H9 (cell line): ENCODE measurements at regions not wholly inside any gene's neighbourhood (a gene's known extent, or its start where the extent isn't known, plus 50 kb on each side); places are given as distances from the start of the nearest gene placed in this dataset.

Experiments
- DNase-seq: peaks from one replicate; pipeline ENCODE4 v3.0.0-alpha.2; 2017
- H2AFZ ChIP-seq: one replicate; pipeline ENCODE4 v1.6.1; 2013; ENCODE audit warnings: mild to moderate bottlenecking, low read length, control low read depth, moderate library complexity
- H2AK5ac ChIP-seq: 2 replicates; pipeline ENCODE4 v1.6.1; 2013; ENCODE audit warnings: low read length, control low read depth, mixed read lengths; ENCODE audit not compliant: insufficient read length
- H2BK120ac ChIP-seq: one replicate; pipeline ENCODE4 v1.6.1; 2013; ENCODE audit warnings: low read depth, mild to moderate bottlenecking, low read length, control low read depth, inconsistent platforms; ENCODE audit not compliant: poor library complexity, severe bottlenecking
- H2BK12ac ChIP-seq: 2 replicates; pipeline ENCODE4 v1.6.1; 2013; ENCODE audit warnings: low read length, control low read depth, mixed read lengths, low read depth; ENCODE audit not compliant: insufficient read length
- H2BK15ac ChIP-seq: 2 replicates; pipeline ENCODE4 v1.6.1; 2013; ENCODE audit warnings: low read depth, low read length, control low read depth
- H2BK20ac ChIP-seq: one replicate; pipeline ENCODE4 v1.6.1; 2013; ENCODE audit warnings: low read depth, mild to moderate bottlenecking, low read length, control low read depth, inconsistent platforms; ENCODE audit not compliant: poor library complexity, severe bottlenecking
- H2BK5ac ChIP-seq: 2 replicates; pipeline ENCODE4 v1.6.1; 2013; ENCODE audit warnings: low read length, control low read depth, mixed read lengths; ENCODE audit not compliant: insufficient read length
- H3K14ac ChIP-seq: 2 replicates; pipeline ENCODE4 v1.6.1; 2013; ENCODE audit warnings: low read length, control low read depth; ENCODE audit not compliant: insufficient read depth
- H3K18ac ChIP-seq: 2 replicates; pipeline ENCODE4 v1.6.1; 2013; ENCODE audit warnings: low read depth, mild to moderate bottlenecking, mixed read lengths, low read length, control low read depth; ENCODE audit not compliant: insufficient read length
- H3K23ac ChIP-seq: 2 replicates; pipeline ENCODE4 v1.6.1; 2013; ENCODE audit warnings: low read length, control low read depth, mixed read lengths, low read depth; ENCODE audit not compliant: insufficient read length
- H3K23me2 ChIP-seq: 2 replicates; pipeline ENCODE4 v1.6.1; 2013; ENCODE audit warnings: low read depth, mild to moderate bottlenecking, mixed read lengths, low read length, control low read depth; ENCODE audit not compliant: insufficient read length, poor library complexity, severe bottlenecking
- H3K27ac ChIP-seq: 2 replicates; pipeline ENCODE4 v1.5.1; 2013; ENCODE audit warnings: low read length, control low read depth, mixed read lengths, low read depth; ENCODE audit not compliant: insufficient read length
- H3K27me3 ChIP-seq: 2 replicates; pipeline ENCODE4 v1.6.1; 2013; ENCODE audit warnings: low read length, control low read depth, inconsistent platforms; ENCODE audit not compliant: insufficient read depth
- H3K4ac ChIP-seq: 2 replicates; pipeline ENCODE4 v1.6.1; 2013; ENCODE audit warnings: low read depth, mild to moderate bottlenecking, control low read depth, inconsistent platforms, low read length, moderate library complexity
- H3K4me1 ChIP-seq: 2 replicates; pipeline ENCODE4 v1.6.1; 2013; ENCODE audit warnings: low read length, control low read depth, inconsistent platforms; ENCODE audit not compliant: insufficient read depth
- H3K4me2 ChIP-seq: 2 replicates; pipeline ENCODE4 v1.6.1; 2013; ENCODE audit warnings: low read length, control low read depth, mixed read lengths; ENCODE audit not compliant: insufficient read length, insufficient read depth
- H3K56ac ChIP-seq: 2 replicates; pipeline ENCODE4 v1.6.1; 2013; ENCODE audit warnings: low read depth, mild to moderate bottlenecking, mixed read lengths, low read length, control low read depth; ENCODE audit not compliant: insufficient read length
- H3K79me1 ChIP-seq: 2 replicates; pipeline ENCODE4 v1.6.1; 2013; ENCODE audit warnings: low read depth, mild to moderate bottlenecking, moderate library complexity, low read length, control low read depth, inconsistent platforms; ENCODE audit not compliant: insufficient read depth, poor library complexity, severe bottlenecking
- H3K79me2 ChIP-seq: 2 replicates; pipeline ENCODE4 v1.6.1; 2013; ENCODE audit warnings: low read length, control low read depth, inconsistent platforms; ENCODE audit not compliant: insufficient read depth
- H3K9ac ChIP-seq: 2 replicates; pipeline ENCODE4 v1.6.1; 2013; ENCODE audit warnings: low read length, control low read depth, mixed read lengths; ENCODE audit not compliant: insufficient read length; ENCODE audit errors: extremely low read depth
- H3K9me3 ChIP-seq: one replicate; pipeline ENCODE4 v1.6.1; 2013; ENCODE audit warnings: low read depth, low read length, inconsistent platforms; ENCODE audit not compliant: control insufficient read depth
- H3T11ph ChIP-seq: one replicate; pipeline ENCODE4 v1.6.1; 2013; ENCODE audit warnings: mild to moderate bottlenecking, low read length, control low read depth, inconsistent platforms
- H4K20me1 ChIP-seq: one replicate; pipeline ENCODE4 v1.6.1; 2013; ENCODE audit not compliant: control insufficient read depth, insufficient read length, insufficient read depth
- H4K5ac ChIP-seq: 2 replicates; pipeline ENCODE4 v1.6.1; 2013; ENCODE audit warnings: low read depth, mild to moderate bottlenecking, mixed read lengths, low read length, control low read depth; ENCODE audit not compliant: insufficient read length
- H4K8ac ChIP-seq: replicated peaks from 2 replicates; pipeline ENCODE4 v1.6.1; 2013; ENCODE audit warnings: low read length, control low read depth, mixed read lengths, low read depth; ENCODE audit not compliant: insufficient read length
- H4K91ac ChIP-seq: 2 replicates; pipeline ENCODE4 v1.6.1; 2013; ENCODE audit warnings: low read depth, mild to moderate bottlenecking, moderate library complexity, mixed read lengths, low read length, control low read depth; ENCODE audit not compliant: insufficient read length
- H3K27ac Mint-ChIP-seq, 3 experiments: 2 replicates in 2 of 3; 3 replicates in 1 of 3; pipeline ENCODE4 v1.8.0; 2020 to 2021; ENCODE audit warnings: mixed read lengths in 3 of 3, mild to moderate bottlenecking in 1 of 3, moderate library complexity in 1 of 3
- H3K27me3 Mint-ChIP-seq: 2 replicates; pipeline ENCODE4 v1.8.0; 2021; ENCODE audit warnings: low read depth, mild to moderate bottlenecking, moderate library complexity, mixed read lengths
- H3K36me3 Mint-ChIP-seq, 3 experiments: 2 replicates in 2 of 3; 3 replicates in 1 of 3; pipeline ENCODE4 v1.8.0; 2020 to 2021; ENCODE audit warnings: low read depth in 3 of 3, mixed read lengths in 3 of 3; ENCODE audit not compliant: insufficient read depth in 1 of 3
- H3K4me1 Mint-ChIP-seq, 2 experiments: 2 replicates each; pipeline ENCODE4 v1.8.0; 2020; ENCODE audit warnings: mixed read lengths in 2 of 2
- H3K4me3 Mint-ChIP-seq, 2 experiments: 2 replicates in 1 of 2; 3 replicates in 1 of 2; pipeline ENCODE4 v1.8.0; 2020 to 2021; ENCODE audit warnings: mild to moderate bottlenecking in 2 of 2, mixed read lengths in 2 of 2, moderate library complexity in 1 of 2
- H3K9me3 Mint-ChIP-seq, 2 experiments: 2 replicates in 1 of 2; 3 replicates in 1 of 2; pipeline ENCODE4 v1.8.0; 2020; ENCODE audit warnings: mild to moderate bottlenecking in 2 of 2, mixed read lengths in 2 of 2, moderate library complexity in 1 of 2
- CTCF ChIP-seq: fragments of 200-600 bp; sonication (generic); conservative IDR thresholded peaks from 3 replicates; pipeline ENCODE4 v1.8.0; 2021; ENCODE audit warnings: antibody characterized with exemption, mild to moderate bottlenecking
- whole genome bisulfite sequencing: extraction: QIAGEN DNeasy Blood & Tissue Kit; methylation state at CpG from one replicate; pipeline ENCODE4 v1.1.7; 2013; ENCODE audit warnings: missing lambda C conversion rate, low lambda C conversion rate, mixed read lengths; ENCODE audit not compliant: insufficient read length; ENCODE audit errors: extremely low coverage; 5-methylcytosine and 5-hydroxymethylcytosine counted together

GRCh38 chr11:11021563-11021962 is 163.7 kb upstream of the ZBED5 start:
- no CpG with 5 or more reads among the region's 4 CpGs for WGBS
- no peak overlapping the region for H3K4me2 ChIP-seq
- no peaks in the 10 kb centered on the region for H3K36me3 Mint-ChIP-seq
- H3K79me2 ChIP-seq = no peaks in the 10 kb centered on the region
- H3K56ac ChIP-seq = no peak overlapping the region
- no peak overlapping the region for H3K14ac ChIP-seq
- TF ChIP-seq CTCF = no peak
- H4K8ac ChIP-seq = no peak overlapping the region
- H2AK5ac ChIP-seq = no peak overlapping the region
- H3K23me2 ChIP-seq = no peaks in the 10 kb centered on the region
- no peaks in the 10 kb centered on the region for H3K79me1 ChIP-seq
- no peaks in the 10 kb centered on the region for H3K9me3 Mint-ChIP-seq
- H2BK120ac ChIP-seq = no peak overlapping the region
- H3K27me3 ChIP-seq = no peaks in the 10 kb centered on the region
- no peak overlapping the region for H4K5ac ChIP-seq
- H3K27ac Mint-ChIP-seq = no peak overlapping the region
- no peak overlapping the region for H3K18ac ChIP-seq
- H4K20me1 ChIP-seq = no peaks in the 10 kb centered on the region
- peaks cover 9 to 14% of the 10 kb centered on the region in 2 experiments for H3K4me1 Mint-ChIP-seq
- H2BK12ac ChIP-seq = no peak overlapping the region
- no peak for DNase-seq
- H3K9ac ChIP-seq = no peak overlapping the region
- no peak overlapping the region for H3K27ac ChIP-seq
- no peak overlapping the region for H2BK15ac ChIP-seq
- H3K4me1 ChIP-seq = peaks cover 3% of the 10 kb centered on the region; the same call in 1 of the 2 replicates
- no peak overlapping the region for H2AFZ ChIP-seq
- H4K91ac ChIP-seq = no peak overlapping the region
- H3T11ph ChIP-seq = no peak overlapping the region
- H3K4me3 Mint-ChIP-seq = no peak overlapping the region
- peaks cover 2% of the 10 kb centered on the region for H3K27me3 Mint-ChIP-seq
- no peaks in the 10 kb centered on the region for H3K9me3 ChIP-seq
- no peak overlapping the region for H2BK20ac ChIP-seq
- no peak overlapping the region for H3K23ac ChIP-seq
- H3K4ac ChIP-seq = no peak overlapping the region
- no peak overlapping the region for H2BK5ac ChIP-seq
